Kidney epithelial cell (primary cell): ENCODE measurements at regions not wholly inside any gene's neighbourhood (a gene's known extent, or its start where the extent isn't known, plus 50 kb on each side); places are given as distances from the start of the nearest gene placed in this dataset.

Source experiments
- DNase-seq: peaks from one replicate; pipeline ENCODE4 v3.0.0-alpha.2; 2010; ENCODE audit warnings: low read depth
- H3K27me3 ChIP-seq: 2 replicates; pipeline ENCODE4 v1.6.0; 2011; ENCODE audit warnings: low read length; ENCODE audit not compliant: control insufficient read depth, insufficient read depth
- H3K36me3 ChIP-seq: 2 replicates; pipeline ENCODE4 v1.5.1; 2011; ENCODE audit warnings: low read length; ENCODE audit not compliant: control insufficient read depth, insufficient read depth
- H3K4me3 ChIP-seq: 2 replicates; pipeline ENCODE4 v1.5.1; 2011; ENCODE audit warnings: low read depth, mild to moderate bottlenecking, control low read depth, low read length
- TF ChIP-seq, protein P1 (sequence below): IDR thresholded peaks from 2 replicates; pipeline ENCODE4 v1.5.1; 2011; ENCODE audit warnings: mild to moderate bottlenecking, moderate library complexity, low read length, control low read depth, inconsistent platforms; ENCODE audit not compliant: insufficient read depth, poor library complexity, severe bottlenecking

DNA sequence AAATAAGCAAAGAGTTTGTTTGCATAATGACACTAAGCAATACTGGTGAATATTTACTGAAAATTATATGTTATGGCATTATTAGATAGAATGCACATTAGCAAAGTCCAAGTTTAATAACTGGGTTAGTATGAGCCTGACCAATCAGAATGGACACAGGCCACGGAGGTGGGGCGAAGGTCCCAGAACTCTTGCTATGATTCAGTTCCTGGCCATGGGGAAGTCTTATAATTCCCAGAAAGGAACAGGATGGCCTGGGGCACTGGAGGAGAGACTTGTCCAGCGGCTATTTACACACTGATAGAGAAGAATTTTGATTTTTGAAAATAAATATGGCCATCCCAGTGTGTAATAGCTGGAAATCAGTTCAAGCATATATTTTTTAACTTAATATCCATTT is 372.0 kb downstream of the EFNB2 start:
- Histone ChIP-seq H3K36me3 (no peaks in the 10 kb centered on the region), H3K4me3 (no peak overlapping the region), H3K27me3 (no peaks in the 10 kb centered on the region)
- TF ChIP-seq, protein P1, sequence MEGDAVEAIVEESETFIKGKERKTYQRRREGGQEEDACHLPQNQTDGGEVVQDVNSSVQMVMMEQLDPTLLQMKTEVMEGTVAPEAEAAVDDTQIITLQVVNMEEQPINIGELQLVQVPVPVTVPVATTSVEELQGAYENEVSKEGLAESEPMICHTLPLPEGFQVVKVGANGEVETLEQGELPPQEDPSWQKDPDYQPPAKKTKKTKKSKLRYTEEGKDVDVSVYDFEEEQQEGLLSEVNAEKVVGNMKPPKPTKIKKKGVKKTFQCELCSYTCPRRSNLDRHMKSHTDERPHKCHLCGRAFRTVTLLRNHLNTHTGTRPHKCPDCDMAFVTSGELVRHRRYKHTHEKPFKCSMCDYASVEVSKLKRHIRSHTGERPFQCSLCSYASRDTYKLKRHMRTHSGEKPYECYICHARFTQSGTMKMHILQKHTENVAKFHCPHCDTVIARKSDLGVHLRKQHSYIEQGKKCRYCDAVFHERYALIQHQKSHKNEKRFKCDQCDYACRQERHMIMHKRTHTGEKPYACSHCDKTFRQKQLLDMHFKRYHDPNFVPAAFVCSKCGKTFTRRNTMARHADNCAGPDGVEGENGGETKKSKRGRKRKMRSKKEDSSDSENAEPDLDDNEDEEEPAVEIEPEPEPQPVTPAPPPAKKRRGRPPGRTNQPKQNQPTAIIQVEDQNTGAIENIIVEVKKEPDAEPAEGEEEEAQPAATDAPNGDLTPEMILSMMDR: no peak
- DNase-seq: no peak

DNA sequence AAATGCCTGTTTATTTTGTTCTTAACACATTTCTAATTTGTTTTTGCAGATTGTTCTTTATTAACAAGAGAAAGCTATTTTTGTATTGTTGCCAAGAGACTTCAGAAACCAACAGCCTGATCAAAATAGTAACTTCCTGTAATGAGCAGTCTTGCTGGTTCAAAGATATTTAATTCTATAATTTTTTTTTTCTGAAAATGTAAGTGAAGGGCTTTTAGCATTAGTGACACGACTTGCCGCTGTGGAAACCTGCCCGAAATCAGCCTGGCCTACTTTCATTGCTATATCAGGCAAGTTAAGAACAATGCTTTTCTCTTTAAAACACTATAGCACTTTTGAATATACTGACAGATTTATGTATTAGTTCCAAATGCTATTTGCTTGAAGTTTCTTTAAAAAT is 374.3 kb downstream of the EFNB2 start:
- no peaks in the 10 kb centered on the region for H3K36me3 ChIP-seq
- TF ChIP-seq, protein P1: no peak
- no peaks in the 10 kb centered on the region for H3K27me3 ChIP-seq
- DNase-seq: no peak
- H3K4me3 ChIP-seq: no peak overlapping the region

DNA sequence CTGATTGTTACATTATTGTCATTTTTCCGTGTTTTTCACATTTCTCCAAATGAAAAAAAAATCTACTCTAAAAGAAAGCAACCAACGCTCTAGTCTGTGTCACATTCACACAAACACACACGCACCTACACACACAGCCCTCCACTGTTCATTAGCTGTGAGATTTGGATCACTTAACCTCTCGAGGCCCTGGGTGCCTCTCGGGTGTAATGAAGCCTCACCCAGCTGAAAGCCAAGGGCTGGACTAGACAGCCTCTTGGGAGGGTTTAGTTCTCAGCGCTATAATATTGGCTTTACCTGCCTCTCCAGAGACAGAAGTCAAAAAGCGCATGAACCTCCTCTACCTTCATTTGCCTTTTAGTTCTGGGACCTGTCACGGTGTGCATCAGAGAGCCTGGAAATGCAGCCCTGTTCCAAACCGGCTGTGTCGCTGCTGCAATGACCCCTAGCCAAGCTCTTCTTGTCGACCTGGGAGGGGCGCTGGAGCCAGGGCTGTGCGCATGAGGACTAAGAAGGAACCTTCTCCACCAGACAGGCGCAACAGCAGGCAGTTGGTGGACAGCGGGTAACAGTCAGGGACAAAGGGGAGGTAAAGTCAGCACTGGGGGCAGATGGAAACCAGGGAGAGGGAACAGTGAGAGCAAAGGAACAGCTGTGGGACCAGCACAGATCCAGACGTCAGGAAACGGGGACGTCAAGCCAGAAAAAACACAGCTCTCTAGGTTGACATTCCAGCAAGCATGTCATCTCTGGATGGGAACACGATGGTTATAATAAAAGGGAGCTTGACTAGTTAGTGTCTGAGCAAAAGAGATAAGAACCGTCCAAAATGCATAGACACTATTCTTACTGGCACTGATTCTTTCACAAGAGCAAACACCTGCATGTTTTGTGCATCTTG is 375.9 kb downstream of the EFNB2 start:
- Histone ChIP-seq H3K27me3 (no peaks in the 10 kb centered on the region), H3K4me3 (no peak overlapping the region), H3K36me3 (no peaks in the 10 kb centered on the region)
- no peak for DNase-seq
- TF ChIP-seq, protein P1: no peak

DNA sequence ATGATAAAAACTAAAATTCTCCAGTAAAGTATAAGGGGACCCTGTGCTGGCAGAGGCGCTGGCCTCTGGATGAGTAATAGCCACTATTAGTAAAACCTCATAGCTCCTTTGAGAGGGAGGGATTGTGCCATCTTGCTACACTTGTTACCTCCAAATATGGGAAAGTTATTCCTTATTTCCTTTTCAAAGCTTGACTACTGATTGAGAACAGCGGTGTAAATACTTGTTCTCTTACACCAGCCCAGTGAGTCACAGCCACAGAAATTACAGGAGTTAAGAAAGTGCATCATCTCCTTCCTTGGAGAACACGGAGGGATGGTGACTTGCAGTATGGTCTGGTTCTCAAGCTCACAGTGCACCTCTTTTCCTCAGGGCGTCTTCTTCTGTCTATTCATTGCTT is 379.0 kb downstream of the EFNB2 start:
- H3K36me3 ChIP-seq: no peaks in the 10 kb centered on the region
- TF ChIP-seq, protein P1: no peak
- no peak overlapping the region for H3K4me3 ChIP-seq
- H3K27me3 ChIP-seq: no peaks in the 10 kb centered on the region
- peak; percentile 99 for DNase-seq

DNA sequence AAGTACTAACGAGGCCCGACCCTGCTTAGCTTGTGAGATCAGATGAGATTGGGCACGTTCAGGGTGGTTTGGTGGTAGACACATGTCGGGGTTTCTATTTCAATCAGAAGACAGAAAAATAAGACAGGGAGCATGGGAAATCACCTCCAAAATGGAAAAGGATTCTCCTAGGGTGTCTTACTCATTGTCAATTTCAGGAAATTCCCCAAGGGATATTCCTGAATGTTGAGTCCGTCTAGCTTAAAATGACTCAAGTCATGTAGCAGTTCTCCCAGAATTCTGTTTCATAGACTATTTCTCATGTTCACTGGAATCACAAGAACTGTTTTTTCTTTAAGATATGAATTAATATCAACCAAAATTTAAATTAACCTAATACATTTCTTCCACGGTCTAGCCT is 380.1 kb downstream of the EFNB2 start:
- no peaks in the 10 kb centered on the region for H3K36me3 ChIP-seq
- H3K4me3 ChIP-seq: no peak overlapping the region
- no peak for DNase-seq
- no peaks in the 10 kb centered on the region for H3K27me3 ChIP-seq
- TF ChIP-seq, protein P1: no peak

DNA sequence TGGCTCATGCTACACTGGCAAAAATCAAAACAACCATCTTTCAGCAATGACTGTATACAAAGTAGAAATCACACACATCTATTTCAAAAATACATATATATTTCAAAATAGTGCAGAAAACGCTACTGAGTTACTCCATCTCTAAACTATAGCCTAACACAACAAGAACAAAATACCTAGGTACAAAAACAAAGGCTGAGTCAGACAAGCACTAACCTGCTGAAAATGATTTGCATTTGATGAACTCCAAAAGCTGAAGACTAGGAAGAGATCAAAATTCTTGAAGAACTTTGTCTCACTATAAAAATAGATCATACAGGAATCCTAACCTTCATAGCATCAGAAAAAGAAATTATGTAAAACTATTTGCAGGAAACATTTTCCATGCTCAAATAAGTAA is 381.6 kb downstream of the EFNB2 start:
- no peak for DNase-seq

More for the DNA sequence above, 381.6 kb downstream of the EFNB2 start:
- Histone ChIP-seq H3K27me3 (no peaks in the 10 kb centered on the region), H3K4me3 (no peak overlapping the region), H3K36me3 (no peaks in the 10 kb centered on the region)
- TF ChIP-seq, protein P1: no peak
